H1 (cell line): ENCODE measurements at regions not wholly inside any gene's neighbourhood (a gene's known extent, or its start where the extent isn't known, plus 50 kb on each side); places are given as distances from the start of the nearest gene placed in this dataset.

Source experiments
- BCL11A ChIP-seq, 2 experiments: IDR thresholded peaks; one replicate each; pipeline ENCODE4 v1.6.1; 2011; ENCODE audit warnings: low read depth in 2 of 2, low read length in 2 of 2, mild to moderate bottlenecking in 2 of 2
- CHD1 ChIP-seq: IDR thresholded peaks from 2 replicates; pipeline ENCODE4 v1.6.1; 2012; ENCODE audit warnings: low read depth, low read length, improper control_type of control experiment
- CHD7 ChIP-seq: fragments of 300-600 bp; sonication (generic); IDR thresholded peaks from 2 replicates; pipeline ENCODE4 v1.7.1; 2012; ENCODE audit warnings: low read length, moderate library complexity, mild to moderate bottlenecking, inconsistent platforms; ENCODE audit not compliant: insufficient replicate concordance
- EZH2 ChIP-seq: fragments of 200-600 bp; sonication (generic); IDR thresholded peaks from 2 replicates; pipeline ENCODE4 v1.7.1; 2012; ENCODE audit warnings: low read depth, mild to moderate bottlenecking, moderate library complexity, low read length, inconsistent platforms; ENCODE audit not compliant: severe bottlenecking
- JUND ChIP-seq: IDR thresholded peaks from 2 replicates; pipeline ENCODE4 v1.6.1; 2011; ENCODE audit warnings: mild to moderate bottlenecking, improper control_type of control experiment, low read length
- RAD21 ChIP-seq, 2 experiments: IDR thresholded peaks in 1 of 2; conservative IDR thresholded peaks in 1 of 2; 2 replicates each; pipeline ENCODE4 v1.6.1; 2011; ENCODE audit warnings: low read depth in 2 of 2, low read length in 2 of 2, improper control_type of control experiment in 1 of 2, inconsistent platforms in 1 of 2, mild to moderate bottlenecking in 1 of 2, moderate library complexity in 1 of 2
- RBBP5 ChIP-seq: IDR thresholded peaks from 2 replicates; pipeline ENCODE4 v1.7.1; 2012; ENCODE audit warnings: low read depth, mild to moderate bottlenecking, inconsistent platforms, low read length, moderate library complexity, borderline replicate concordance
- RFX5 ChIP-seq: IDR thresholded peaks from 2 replicates; pipeline ENCODE4 v1.6.1; 2011; ENCODE audit warnings: low read depth, low read length, improper control_type of control experiment, borderline replicate concordance
- SIRT6 ChIP-seq: IDR thresholded peaks from one replicate; pipeline ENCODE4 v1.7.1; 2012; ENCODE audit warnings: low read length, inconsistent platforms
- SIX5 ChIP-seq: IDR thresholded peaks from 2 replicates; pipeline ENCODE4 v1.6.1; 2011; ENCODE audit warnings: mild to moderate bottlenecking, low read depth, low read length
- SP1 ChIP-seq: IDR thresholded peaks from 2 replicates; pipeline ENCODE4 v1.6.1; 2011; ENCODE audit warnings: low read depth, low read length
- SUZ12 ChIP-seq: fragments of 200-600 bp; sonication (generic); IDR thresholded peaks from 2 replicates; pipeline ENCODE4 v1.6.1; 2012; ENCODE audit warnings: mild to moderate bottlenecking, inconsistent platforms, low read length, moderate library complexity, mixed read lengths
- ZNF274 ChIP-seq: IDR thresholded peaks from 2 replicates; pipeline ENCODE4 v1.7.0; 2012; ENCODE audit warnings: low read length, borderline replicate concordance; ENCODE audit errors: extremely low read depth

GRCh38 chr2:43171789-43172188, 54.6 kb downstream of the ZFP36L2 start (continued):
- TF ChIP-seq CHD7 (no peak), BCL11A (IDR thresholded peaks at IDR 0.05; ENCODE audit: low read depth in 2 of 2, low read length in 2 of 2) (no peak), RBBP5 (no peak), ZNF274 (no peak), CHD1 (no peak), RFX5 (no peak), SIRT6 (no peak), SUZ12 (no peak), EZH2 (no peak), JUND (no peak), RAD21 (IDR thresholded peaks at IDR 0.05 in 1 of 2, conservative IDR thresholded peaks at IDR 0.05 in 1 of 2; ENCODE audit: low read depth in 2 of 2, low read length in 2 of 2) (no peak), SP1 (no peak), SIX5 (no peak)
